Heart right ventricle (tissue), 16 donors: ENCODE measurements at regions not wholly inside any gene's neighbourhood (a gene's known extent, or its start where the extent isn't known, plus 50 kb on each side); places are given as distances from the start of the nearest gene placed in this dataset.

Source experiments
- ATAC-seq, 8 donors: fragments of 200-7000 bp; cut with Tn5 transposase; one replicate each; pipeline ENCODE4 v1.9.1; 2020; ENCODE audit warnings: mild to moderate bottlenecking in 8 of 8, moderate library complexity in 8 of 8, moderate number of reproducible peaks in 1 of 8
- DNase-seq, 2 donors: peaks; one replicate each; pipeline ENCODE4 v3.0.0-alpha.2; 2020
- H3K27ac ChIP-seq, 10 donors: fragments of 200-600 bp; sonication (generic) in 2 of 10; one replicate each; pipeline versions ENCODE4 v1.5.0 to v1.8.0; 2020 to 2022; ENCODE audit warnings: mild to moderate bottlenecking in 3 of 10
- H3K27me3 ChIP-seq, 7 donors: fragments of 200-600 bp; one replicate each; pipeline ENCODE4 v1.8.0; 2021 to 2022; ENCODE audit warnings: mild to moderate bottlenecking in 2 of 7
- H3K36me3 ChIP-seq, 9 donors: fragments of 200-600 bp; sonication (generic) in 1 of 9; one replicate each; pipeline versions ENCODE4 v1.5.0 to v1.8.0; 2020 to 2022; ENCODE audit warnings: mild to moderate bottlenecking in 2 of 9
- H3K4me1 ChIP-seq, 9 donors: fragments of 200-600 bp; sonication (generic) in 1 of 9; one replicate each; pipeline versions ENCODE4 v1.5.0 to v1.8.0; 2020 to 2022; ENCODE audit warnings: mild to moderate bottlenecking in 4 of 9
- H3K4me3 ChIP-seq, 10 donors: fragments of 200-600 bp; sonication (generic) in 2 of 10; one replicate each; pipeline versions ENCODE4 v1.5.0 to v1.8.0; 2020 to 2022; ENCODE audit warnings: mild to moderate bottlenecking in 7 of 10, moderate library complexity in 2 of 10
- H3K9me3 ChIP-seq, 11 donors: fragments of 200-600 bp in 10 of 11; sonication (generic) in 2 of 11; one replicate each; pipeline versions ENCODE4 v1.5.0 to v1.8.0; 2013 to 2022; ENCODE audit warnings: mild to moderate bottlenecking in 2 of 11, control low read depth in 1 of 11, moderate library complexity in 1 of 11
- WGBS, 2 donors: extraction: QIAGEN DNeasy Blood & Tissue Kit; methylation state at CpG; one replicate each; pipeline ENCODE4 v1.1.7; 2013; ENCODE audit warnings: inconsistent platforms in 1 of 2; 5-methylcytosine and 5-hydroxymethylcytosine counted together
- intact Hi-C, 10 donors: fragments of 100-400 bp; cut with DNase I; formaldehyde crosslinking; loops; one replicate each; pipeline versions ENCODE4 v1.11.1 to v1.14.2; 2022
- TF ChIP-seq, protein P1 (sequence below), 9 donors: fragments of 200-600 bp; sonication (generic) in 2 of 9; IDR thresholded peaks; one replicate each; pipeline versions ENCODE4 v1.5.0 to v1.8.0; 2021 to 2022; ENCODE audit warnings: antibody characterized with exemption in 9 of 9, mild to moderate bottlenecking in 5 of 9, moderate library complexity in 1 of 9
- donor health status: Arrhythmogenic right ventricular cardiomyopathy.
- donor health status: ischemic (EF 13 %, LVEDD 7.1; RV severe dilation, severe dysfunction).
- donor health status: healthy with polysubstance abuse.
- donor health status: DM: no; HTN: yes; CAD: no.
- donor health status: DM: no; HTN: no; CAD: no.
- donor health status: ischemic (EF 25% LVEDD 6.9; RV normal size, moderate dysfunction).
- donor health status: ischemic (EF 25% LVEDD 5.7; RV mildly dilated, moderate dysfunction).
- donor health status: healthy.
- donor health status: DM: yes; HTN: yes; CAD: no.
- donor health status: Ischemic cardiomyopathy.
- donor health status: ischemic (EF 35%, LVEDD 5.7; RV mildly dilated, moderate dysfunction).
- donor health status: nonischemic (EF 11% LVEDD 7.7; RV severe dilation, severe dysfunction).
- donor health status: DM: yes; HTN: yes; CAD: no.
- donor health status: PGD.
- donor health status: ischemic (EF 29% LVEDD 5.4; RV normal size, mild dysfunction).
- donor health status: nonischemic (EF 23%, LVEDD 6.1; RV moderate dilation, normal function).

- Histone ChIP-seq H3K4me1 (no peaks in the 10 kb centered on the region), H3K9me3 (peaks cover 0 to 8% (median 0%) of the 10 kb centered on the region in 11 donors), H3K27me3 (no peaks in the 10 kb centered on the region), H3K36me3 (no peaks in the 10 kb centered on the region), H3K4me3 (no peak overlapping the region), H3K27ac (no peak overlapping the region)
- 40 to 50% methylated on average over 7 of the region's 7 CpGs for WGBS, 2 donors
- TF ChIP-seq, protein P1, sequence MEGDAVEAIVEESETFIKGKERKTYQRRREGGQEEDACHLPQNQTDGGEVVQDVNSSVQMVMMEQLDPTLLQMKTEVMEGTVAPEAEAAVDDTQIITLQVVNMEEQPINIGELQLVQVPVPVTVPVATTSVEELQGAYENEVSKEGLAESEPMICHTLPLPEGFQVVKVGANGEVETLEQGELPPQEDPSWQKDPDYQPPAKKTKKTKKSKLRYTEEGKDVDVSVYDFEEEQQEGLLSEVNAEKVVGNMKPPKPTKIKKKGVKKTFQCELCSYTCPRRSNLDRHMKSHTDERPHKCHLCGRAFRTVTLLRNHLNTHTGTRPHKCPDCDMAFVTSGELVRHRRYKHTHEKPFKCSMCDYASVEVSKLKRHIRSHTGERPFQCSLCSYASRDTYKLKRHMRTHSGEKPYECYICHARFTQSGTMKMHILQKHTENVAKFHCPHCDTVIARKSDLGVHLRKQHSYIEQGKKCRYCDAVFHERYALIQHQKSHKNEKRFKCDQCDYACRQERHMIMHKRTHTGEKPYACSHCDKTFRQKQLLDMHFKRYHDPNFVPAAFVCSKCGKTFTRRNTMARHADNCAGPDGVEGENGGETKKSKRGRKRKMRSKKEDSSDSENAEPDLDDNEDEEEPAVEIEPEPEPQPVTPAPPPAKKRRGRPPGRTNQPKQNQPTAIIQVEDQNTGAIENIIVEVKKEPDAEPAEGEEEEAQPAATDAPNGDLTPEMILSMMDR (IDR thresholded peaks at IDR 0.05) = no peak
- intact Hi-C loops = no loop called here
- DNase-seq (no peak), ATAC-seq (no peak)
These were observed 1109.1 kb downstream of the HACE1 start for GRCh38 chr6:103750603-103751002.

- Histone ChIP-seq H3K36me3 (no peaks in the 10 kb centered on the region), H3K4me1 (no peaks in the 10 kb centered on the region), H3K27ac (no peak overlapping the region), H3K9me3 (no peaks in the 10 kb centered on the region), H3K27me3 (no peaks in the 10 kb centered on the region), H3K4me3 (no peak overlapping the region)
- 86 to 90% methylated on average over 6 of the region's 6 CpGs for WGBS, 2 donors
- intact Hi-C loops = no loop called here
- no peak for ATAC-seq
- no peak for DNase-seq
- TF ChIP-seq, protein P1 (IDR thresholded peaks at IDR 0.05) = no peak
These were observed 1125.7 kb downstream of the HACE1 start for GRCh38 chr6:103734016-103734415.

GRCh38 chr6:103729658-103730057 is 1130.1 kb downstream of the HACE1 start:
- Histone ChIP-seq H3K9me3 (no peaks in the 10 kb centered on the region), H3K4me1 (no peaks in the 10 kb centered on the region), H3K36me3 (no peaks in the 10 kb centered on the region), H3K27me3 (no peaks in the 10 kb centered on the region), H3K4me3 (no peak overlapping the region), H3K27ac (no peak overlapping the region)
- intact Hi-C loops = no loop called here
- ATAC-seq (no peak), DNase-seq (no peak)
- WGBS, 2 donors = 38 to 46% methylated on average over 2 of the region's 2 CpGs
- TF ChIP-seq, protein P1 (IDR thresholded peaks at IDR 0.05) = no peak

DNA sequence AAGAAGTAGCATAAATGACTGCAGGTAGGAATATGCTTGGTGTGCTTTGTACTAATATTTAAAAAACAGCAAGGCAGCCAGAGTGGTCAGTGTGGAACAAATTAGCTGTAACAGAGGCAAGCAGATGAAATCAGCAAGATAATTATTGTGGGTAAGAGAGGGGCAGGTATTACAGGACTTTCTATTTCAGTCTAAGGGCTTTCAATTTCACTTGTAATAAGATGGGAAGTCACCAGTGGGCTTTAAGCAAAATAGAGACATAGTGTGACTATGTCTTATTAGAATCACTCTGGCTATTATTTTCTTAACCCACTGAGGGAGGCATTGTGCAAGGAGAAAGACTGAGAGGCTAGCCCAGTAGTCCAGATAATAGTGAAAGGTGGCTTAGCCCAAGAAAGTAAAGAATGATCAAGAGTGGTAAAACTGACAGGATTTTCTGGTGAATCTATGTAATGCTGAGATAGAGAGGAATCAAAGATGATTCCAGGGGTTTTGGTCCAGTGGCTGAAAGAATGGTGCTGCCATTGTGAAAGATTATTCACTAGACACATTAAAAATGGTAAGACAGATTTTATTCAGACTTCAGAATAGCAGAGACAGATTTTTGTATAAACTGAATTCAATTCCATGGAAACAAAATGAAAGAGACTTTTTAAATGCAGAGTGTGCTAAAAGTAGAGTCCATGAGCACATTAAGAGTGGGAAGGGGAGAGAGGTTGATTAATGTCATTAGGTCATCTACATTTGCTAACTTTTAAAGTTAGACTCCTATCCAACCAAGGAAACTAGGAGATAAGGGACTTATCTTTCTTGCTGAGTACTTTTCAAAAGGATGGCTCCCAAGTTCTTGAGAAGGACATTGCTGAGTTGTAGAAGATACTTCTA is 1136.0 kb downstream of the HACE1 start:
- no peaks in the 10 kb centered on the region for H3K9me3 ChIP-seq
- no peak for ATAC-seq
- intact Hi-C loops = no loop called here
- no peak overlapping the region for H3K4me3 ChIP-seq
- H3K27ac ChIP-seq = no peak overlapping the region
- TF ChIP-seq, protein P1 (IDR thresholded peaks at IDR 0.05) = no peak
- DNase-seq = no peak
- H3K27me3 ChIP-seq = no peaks in the 10 kb centered on the region
- H3K4me1 ChIP-seq = no peaks in the 10 kb centered on the region
- no peaks in the 10 kb centered on the region for H3K36me3 ChIP-seq
